ENCODE measurements at regions not wholly inside any gene's neighbourhood (a gene's known extent, or its start where the extent isn't known, plus 50 kb on each side); places are given as distances from the start of the nearest gene placed in this dataset.

GRCh38 chr4:24693636-24694035, 101.7 kb upstream of the SOD3 start:
- TF ChIP-seq CTCF (IDR thresholded peaks at IDR 0.05) (no peak), POLR2A (IDR thresholded peaks at IDR 0.05) (no peak)

All from body of pancreas (tissue), 4 donors.